ENCODE measurements at regions not wholly inside any gene's neighbourhood (a gene's known extent, or its start where the extent isn't known, plus 50 kb on each side); places are given as distances from the start of the nearest gene placed in this dataset.

DNA sequence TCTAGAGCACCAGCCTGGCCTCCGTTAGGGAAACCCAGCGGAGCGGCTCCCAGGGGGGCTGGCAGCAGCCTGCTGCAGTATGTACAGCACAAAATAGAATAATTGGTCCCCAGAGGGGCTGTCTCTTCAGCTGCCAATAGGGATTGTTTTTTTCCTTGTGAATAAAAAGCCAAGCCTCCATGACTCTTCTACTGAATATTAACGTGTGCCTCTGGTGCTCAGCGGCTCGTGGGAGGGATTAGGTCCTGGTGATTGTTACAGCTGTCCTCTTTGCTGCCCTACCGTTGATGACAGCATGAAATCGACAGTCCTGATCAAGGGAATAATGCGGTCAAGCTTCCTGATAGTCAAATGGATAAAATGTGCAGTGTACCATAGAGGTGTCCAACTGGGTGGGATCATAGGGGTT lies 190.7 kb upstream of the RUNX1 start:
- TF ChIP-seq EZH2 (IDR thresholded peaks at IDR 0.05; ENCODE audit: insufficient read depth, poor library complexity, severe bottlenecking) = no peak
- TF ChIP-seq EZH2phosphoT487 (IDR thresholded peaks at IDR 0.05; ENCODE audit: insufficient read depth, low read depth) = no peak
